ENCODE measurements at regions not wholly inside any gene's neighbourhood (a gene's known extent, or its start where the extent isn't known, plus 50 kb on each side); places are given as distances from the start of the nearest gene placed in this dataset.

DNA sequence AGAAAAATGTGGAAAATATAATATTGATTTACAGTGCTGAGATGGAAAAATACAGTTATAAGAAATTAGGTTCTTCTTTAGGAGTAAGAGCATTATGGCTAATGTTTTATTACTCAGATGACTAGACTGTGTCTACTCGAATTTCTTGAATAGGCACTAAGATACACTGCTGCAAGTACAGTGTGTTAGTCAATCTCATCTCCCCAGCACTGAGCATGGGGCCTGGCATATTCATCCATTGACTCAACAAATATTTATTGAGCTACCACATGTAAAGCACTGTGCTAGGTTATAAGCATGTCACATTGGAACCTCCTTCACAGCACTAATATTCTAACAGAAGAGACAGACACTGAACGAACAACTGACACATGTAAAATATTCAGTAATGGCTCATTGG lies 242.5 kb upstream of the GPC6 start:
- no peaks in the 10 kb centered on the region for H3K27me3 ChIP-seq
- DNase-seq, result no peak
- 63 to 81% methylated on average over 2 of the region's 2 CpGs for WGBS, 2 donors
- no peak overlapping the region for H3K27ac ChIP-seq
- H3K36me3 ChIP-seq (replicated peaks in 1 of 2; ENCODE audit: insufficient read depth in 1 of 2, low read depth in 2 of 2), result no peaks in the 10 kb centered on the region
- no peak overlapping the region for H3K4me3 ChIP-seq
- no peak for ATAC-seq
- intact Hi-C loops (cut with DNase I), result no loop called here
- TF ChIP-seq, protein P1, sequence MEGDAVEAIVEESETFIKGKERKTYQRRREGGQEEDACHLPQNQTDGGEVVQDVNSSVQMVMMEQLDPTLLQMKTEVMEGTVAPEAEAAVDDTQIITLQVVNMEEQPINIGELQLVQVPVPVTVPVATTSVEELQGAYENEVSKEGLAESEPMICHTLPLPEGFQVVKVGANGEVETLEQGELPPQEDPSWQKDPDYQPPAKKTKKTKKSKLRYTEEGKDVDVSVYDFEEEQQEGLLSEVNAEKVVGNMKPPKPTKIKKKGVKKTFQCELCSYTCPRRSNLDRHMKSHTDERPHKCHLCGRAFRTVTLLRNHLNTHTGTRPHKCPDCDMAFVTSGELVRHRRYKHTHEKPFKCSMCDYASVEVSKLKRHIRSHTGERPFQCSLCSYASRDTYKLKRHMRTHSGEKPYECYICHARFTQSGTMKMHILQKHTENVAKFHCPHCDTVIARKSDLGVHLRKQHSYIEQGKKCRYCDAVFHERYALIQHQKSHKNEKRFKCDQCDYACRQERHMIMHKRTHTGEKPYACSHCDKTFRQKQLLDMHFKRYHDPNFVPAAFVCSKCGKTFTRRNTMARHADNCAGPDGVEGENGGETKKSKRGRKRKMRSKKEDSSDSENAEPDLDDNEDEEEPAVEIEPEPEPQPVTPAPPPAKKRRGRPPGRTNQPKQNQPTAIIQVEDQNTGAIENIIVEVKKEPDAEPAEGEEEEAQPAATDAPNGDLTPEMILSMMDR (IDR thresholded peaks at IDR 0.05), result no peak
- no peak for TF ChIP-seq POLR2A (IDR thresholded peaks at IDR 0.05)
- H3K4me1 ChIP-seq, result no peaks in the 10 kb centered on the region
- no peaks in the 10 kb centered on the region for H3K9me3 ChIP-seq

DNA sequence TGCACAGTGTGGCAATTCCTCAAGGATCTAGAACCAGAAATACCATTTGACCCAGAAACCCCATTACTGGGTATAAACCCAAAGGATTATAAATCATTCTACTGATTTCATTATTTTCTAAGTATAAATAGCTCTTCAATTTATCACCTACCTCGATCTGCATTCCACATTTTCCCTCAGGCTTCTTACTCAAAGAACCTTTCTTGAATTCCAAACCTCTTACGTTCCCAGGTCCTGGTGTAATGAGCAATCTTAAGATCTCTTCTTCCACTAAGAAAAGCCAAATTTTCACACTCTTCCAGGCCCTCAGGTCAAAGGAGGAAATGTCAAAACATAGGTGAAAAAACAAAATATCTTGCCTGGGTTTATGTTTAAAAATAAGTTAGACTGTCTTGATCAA lies 237.3 kb upstream of the GPC6 start:
- no peak for TF ChIP-seq POLR2A (IDR thresholded peaks at IDR 0.05)
- ATAC-seq, result no peak
- Histone ChIP-seq H3K9me3 (no peaks in the 10 kb centered on the region), H3K4me3 (no peak overlapping the region), H3K36me3 (replicated peaks in 1 of 2; ENCODE audit: insufficient read depth in 1 of 2, low read depth in 2 of 2) (no peaks in the 10 kb centered on the region), H3K4me1 (no peaks in the 10 kb centered on the region), H3K27me3 (no peaks in the 10 kb centered on the region), H3K27ac (no peak overlapping the region)
- 55 to 60% methylated on average over 2 of the region's 2 CpGs for WGBS, 2 donors
- intact Hi-C loops (cut with DNase I), result no loop called here
- no peak for DNase-seq

DNA sequence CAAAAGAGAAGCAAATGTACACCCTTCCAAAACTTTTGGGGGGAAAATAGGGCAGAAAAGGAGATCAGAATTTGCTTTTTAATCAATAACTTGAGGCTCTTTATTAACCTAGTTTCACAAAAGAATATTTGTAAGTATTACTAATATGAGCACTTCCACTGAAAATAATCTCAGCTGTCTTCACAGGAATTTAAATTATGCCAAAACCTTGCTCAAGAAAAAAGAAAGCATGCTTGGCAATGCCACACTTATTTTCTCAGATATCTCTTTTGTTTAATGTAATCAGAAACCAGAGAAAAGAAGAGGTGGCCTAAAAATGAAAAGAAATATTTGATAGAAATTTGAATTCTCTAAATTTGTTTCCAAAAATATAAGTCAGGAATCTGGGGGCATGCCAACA lies 234.9 kb upstream of the GPC6 start:
- DNase-seq, result no peak
- no peaks in the 10 kb centered on the region for H3K4me1 ChIP-seq
- ATAC-seq, result no peak
- no peaks in the 10 kb centered on the region for H3K27me3 ChIP-seq
- no peaks in the 10 kb centered on the region for H3K36me3 ChIP-seq (replicated peaks in 1 of 2; ENCODE audit: insufficient read depth in 1 of 2, low read depth in 2 of 2)
- no peak overlapping the region for H3K27ac ChIP-seq
- no peak for TF ChIP-seq POLR2A (IDR thresholded peaks at IDR 0.05)
- TF ChIP-seq, protein P1 (IDR thresholded peaks at IDR 0.05), result no peak
- no peak overlapping the region for H3K4me3 ChIP-seq
- H3K9me3 ChIP-seq, result no peaks in the 10 kb centered on the region
- intact Hi-C loops (cut with DNase I), result no loop called here

DNA sequence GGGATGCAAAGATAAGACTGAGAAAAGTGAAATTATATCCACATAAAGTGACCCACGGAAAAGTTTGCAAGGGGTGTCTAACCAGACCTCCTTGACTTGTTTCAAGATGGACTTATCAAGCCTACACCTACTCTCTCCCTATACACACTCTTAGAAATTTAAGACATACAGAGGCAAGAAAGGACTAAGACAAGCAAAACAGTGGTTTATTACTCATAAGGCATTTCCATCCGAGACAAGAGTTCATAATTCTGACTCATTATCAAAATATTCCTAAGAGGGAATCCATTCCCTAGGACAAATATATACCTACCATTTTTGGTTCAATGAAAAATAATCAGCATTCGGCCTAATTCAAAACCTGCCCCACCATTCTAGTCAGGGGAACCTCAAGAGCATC lies 232.6 kb upstream of the GPC6 start:
- 69 to 70% methylated on average over 3 of the region's 3 CpGs for WGBS, 2 donors
- no peaks in the 10 kb centered on the region for H3K9me3 ChIP-seq
- H3K27me3 ChIP-seq, result no peaks in the 10 kb centered on the region
- H3K27ac ChIP-seq, result no peak overlapping the region
- TF ChIP-seq, protein P1 (IDR thresholded peaks at IDR 0.05), result no peak
- no peak for TF ChIP-seq POLR2A (IDR thresholded peaks at IDR 0.05)
- no peak for ATAC-seq
- intact Hi-C loops (cut with DNase I), result no loop called here
- DNase-seq, result no peak
- no peaks in the 10 kb centered on the region for H3K36me3 ChIP-seq (replicated peaks in 1 of 2; ENCODE audit: insufficient read depth in 1 of 2, low read depth in 2 of 2)
- H3K4me1 ChIP-seq, result no peaks in the 10 kb centered on the region
- H3K4me3 ChIP-seq, result no peak overlapping the region

DNA sequence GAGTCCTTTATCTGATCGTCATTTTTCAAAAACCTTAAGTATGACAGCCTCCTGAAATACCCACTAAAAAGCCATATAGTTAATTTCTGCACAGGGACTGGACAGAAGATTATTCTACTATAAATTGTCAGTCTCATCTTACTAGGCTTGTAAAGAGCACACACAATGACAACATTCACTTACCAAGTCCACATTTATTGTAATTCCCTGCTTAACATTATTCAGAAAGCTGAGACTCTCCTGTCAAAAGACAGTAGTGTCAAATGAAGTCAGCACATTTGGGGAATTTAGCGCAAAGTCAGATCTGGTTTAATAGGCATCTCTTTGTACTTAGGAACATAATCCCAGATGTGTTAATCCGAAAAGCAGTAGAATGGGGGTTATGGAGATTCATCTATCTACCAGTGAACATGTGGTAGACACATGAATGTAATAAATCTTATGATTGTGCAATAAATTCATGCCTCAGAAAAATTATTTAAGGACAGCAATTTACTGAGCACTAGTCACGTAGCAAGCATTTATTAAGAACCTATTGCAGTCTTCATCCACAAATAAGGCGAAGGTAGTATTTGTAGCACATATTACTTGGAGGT lies 224.6 kb upstream of the GPC6 start:
- 74 to 79% methylated on average over 5 of the region's 5 CpGs for WGBS, 2 donors
- no peaks in the 10 kb centered on the region for H3K9me3 ChIP-seq
- no peak overlapping the region for H3K4me3 ChIP-seq
- no peaks in the 10 kb centered on the region for H3K27me3 ChIP-seq
- DNase-seq (no peak), ATAC-seq (no peak)
- no peak for TF ChIP-seq POLR2A (IDR thresholded peaks at IDR 0.05)
- TF ChIP-seq, protein P1 (IDR thresholded peaks at IDR 0.05), result no peak
- no peak overlapping the region for H3K27ac ChIP-seq
- H3K4me1 ChIP-seq, result no peaks in the 10 kb centered on the region
- intact Hi-C loops (cut with DNase I), result no loop called here
- H3K36me3 ChIP-seq (replicated peaks in 1 of 2; ENCODE audit: insufficient read depth in 1 of 2, low read depth in 2 of 2), result no peaks in the 10 kb centered on the region

Measured in body of pancreas (tissue), 4 donors.